GM12878 (cell line): ENCODE measurements at regions not wholly inside any gene's neighbourhood (a gene's known extent, or its start where the extent isn't known, plus 50 kb on each side); places are given as distances from the start of the nearest gene placed in this dataset.

Experiments used
- ATAC-seq: fragments of 200-7000 bp; cut with Tn5 transposase; 3 replicates; pipeline ENCODE4 v1.9.1; 2020; ENCODE audit warnings: mild to moderate bottlenecking, moderate library complexity
- BruUV-seq: library from RNA; stranded (reverse); fragments of 400-500 nt; replicated peaks from 2 replicates; lab custom pipeline; 2021; lab: Mats Ljungman, UMichigan
- CTCF ChIA-PET: fragments of 300-600 bp; sonication (Branson Sonifier 250); formaldehyde crosslinking; extraction: SDS; loops from one replicate; lab custom pipeline; 2021; ENCODE audit warnings: inconsistent platforms; lab: Yijun Ruan, JAX
- POLR2A ChIA-PET: fragments of 350-600 bp; formaldehyde crosslinking; extraction: SDS; loops from one replicate; lab custom pipeline; 2021; ENCODE audit warnings: inconsistent platforms; lab: Charles Lee
- RAD21 ChIA-PET: fragments of 300-600 bp; sonication (Branson Sonifier 250); formaldehyde crosslinking; loops from one replicate; lab custom pipeline; 2023; ENCODE audit warnings: antibody characterized with exemption; ENCODE audit not compliant: unreplicated experiment; lab: Charles Lee
- SMC1A ChIA-PET: fragments of 300-600 bp; sonication (Branson Sonifier 250); formaldehyde crosslinking; loops from one replicate; lab custom pipeline; 2023; ENCODE audit not compliant: unreplicated experiment, uncharacterized antibody; lab: Charles Lee
- DNase-seq: peaks from one replicate; pipeline ENCODE4 v3.0.0-alpha.2; 2011; ENCODE audit warnings: low read depth, low spot score
- FAIRE-seq: peaks from 3 replicates; lab custom pipeline; 2011; peaks lifted over from hg19 to GRCh38; lab: Jason Lieb, UNC
- H2AFZ ChIP-seq: 2 replicates; pipeline ENCODE4 v1.6.0; 2011; ENCODE audit warnings: low read depth, low read length, control low read depth; ENCODE audit not compliant: control insufficient read depth
- H3K27ac ChIP-seq: 2 replicates; pipeline ENCODE4 v1.5.1; 2011; ENCODE audit warnings: control low read depth; ENCODE audit not compliant: control insufficient read depth, insufficient read depth
- H3K27me3 ChIP-seq, 2 experiments: replicated peaks in 1 of 2; 2 replicates each; pipeline versions ENCODE4 v1.6.0 to v1.6.1; 2011; ENCODE audit warnings: low read length in 1 of 2; ENCODE audit not compliant: control insufficient read depth in 2 of 2, insufficient read depth in 2 of 2
- H3K36me3 ChIP-seq, 2 experiments: 2 replicates each; pipeline ENCODE4 v1.5.1; 2011; ENCODE audit warnings: low read length in 1 of 2; ENCODE audit not compliant: control insufficient read depth in 2 of 2, insufficient read depth in 2 of 2
- H3K4me1 ChIP-seq: 2 replicates; pipeline ENCODE4 v1.6.1; 2011; ENCODE audit warnings: mild to moderate bottlenecking, low read length, moderate library complexity, mixed read lengths; ENCODE audit not compliant: control insufficient read depth, insufficient read depth
- H3K4me2 ChIP-seq: 2 replicates; pipeline ENCODE4 v1.6.0; 2011; ENCODE audit warnings: control low read depth; ENCODE audit not compliant: control insufficient read depth, insufficient read depth
- H3K4me3 ChIP-seq: fragments of 200-600 bp; sonication (generic); 2 replicates; pipeline ENCODE4 v1.5.1; 2016
- H3K79me2 ChIP-seq: 2 replicates; pipeline ENCODE4 v1.6.0; 2011; ENCODE audit warnings: low read length; ENCODE audit not compliant: control insufficient read depth, insufficient read depth
- H3K9ac ChIP-seq: 2 replicates; pipeline ENCODE4 v1.8.0; 2011; ENCODE audit warnings: low read length, control low read depth, mixed read lengths; ENCODE audit not compliant: control insufficient read depth, insufficient read depth
- H3K9me3 ChIP-seq: replicated peaks from 3 replicates; pipeline ENCODE4 v1.5.1; 2011; ENCODE audit warnings: mild to moderate bottlenecking, low read length; ENCODE audit not compliant: control insufficient read depth, insufficient read depth
- H4K20me1 ChIP-seq: 2 replicates; pipeline ENCODE4 v1.6.0; 2011; ENCODE audit not compliant: control insufficient read depth, insufficient read depth
- BACH1 ChIP-seq: fragments of 450-650 bp; IDR thresholded peaks from 2 replicates; pipeline ENCODE4 v1.6.1; 2017; ENCODE audit warnings: mild to moderate bottlenecking, borderline replicate concordance
- DPF2 ChIP-seq: fragments of 450-650 bp; IDR thresholded peaks from 2 replicates; pipeline ENCODE4 v1.6.1; 2017; ENCODE audit warnings: mild to moderate bottlenecking
- GATAD2B ChIP-seq: fragments of 450-650 bp; conservative IDR thresholded peaks from 2 replicates; pipeline ENCODE4 v1.6.1; 2017; ENCODE audit warnings: low read depth, mild to moderate bottlenecking, moderate library complexity
- MEF2B ChIP-seq: fragments of 450-650 bp; IDR thresholded peaks from 2 replicates; pipeline ENCODE4 v1.6.1; 2018; ENCODE audit warnings: mild to moderate bottlenecking, moderate library complexity; ENCODE audit not compliant: partially characterized antibody, poor library complexity, severe bottlenecking
- NR2C1 ChIP-seq: fragments of 450-650 bp; IDR thresholded peaks from 2 replicates; pipeline ENCODE4 v1.6.1; 2017; ENCODE audit warnings: antibody characterized with exemption, mild to moderate bottlenecking, moderate library complexity
- PAX5 ChIP-seq: IDR thresholded peaks from 2 replicates; pipeline ENCODE4 v1.6.1; 2011; ENCODE audit warnings: low read depth, low read length, borderline replicate concordance
- POLR2A ChIP-seq: IDR thresholded peaks from 2 replicates; pipeline ENCODE4 v1.6.1; 2011; ENCODE audit warnings: low read depth, mild to moderate bottlenecking, low read length
- POLR2AphosphoS2 ChIP-seq: IDR thresholded peaks from 2 replicates; pipeline ENCODE4 v1.6.1; 2011; ENCODE audit warnings: low read depth, mild to moderate bottlenecking, low read length, improper control_type of control experiment, moderate library complexity
- STAT3 ChIP-seq: IDR thresholded peaks from 2 replicates; pipeline ENCODE4 v1.6.1; 2011; ENCODE audit warnings: low read depth, low read length, improper control_type of control experiment
- SUPT20H ChIP-seq: IDR thresholded peaks from 2 replicates; pipeline ENCODE4 v1.6.1; 2011; ENCODE audit warnings: low read depth, mild to moderate bottlenecking, low read length, moderate library complexity, borderline replicate concordance; ENCODE audit not compliant: control insufficient read depth
- TBL1XR1 ChIP-seq: IDR thresholded peaks from 2 replicates; pipeline ENCODE4 v1.6.1; 2012; ENCODE audit warnings: low read depth, low read length, improper control_type of control experiment
- WRNIP1 ChIP-seq: IDR thresholded peaks from 2 replicates; pipeline ENCODE4 v1.6.1; 2011; ENCODE audit warnings: low read depth, low read length, improper control_type of control experiment, borderline replicate concordance
- YY1 ChIP-seq: IDR thresholded peaks from 2 replicates; pipeline ENCODE4 v1.6.1; 2011; ENCODE audit warnings: low read depth, mild to moderate bottlenecking, low read length
- ZNF622 ChIP-seq: fragments of 450-650 bp; IDR thresholded peaks from 2 replicates; pipeline ENCODE4 v1.6.1; 2017; ENCODE audit warnings: mild to moderate bottlenecking, inconsistent platforms
- WGBS: methylation state at CpG from one replicate; pipeline ENCODE4 v1.1.6; 2016; ENCODE audit warnings: low lambda C conversion rate; ENCODE audit not compliant: insufficient replicate concordance, insufficient coverage; ENCODE audit errors: missing lambda C conversion rate; 5-methylcytosine and 5-hydroxymethylcytosine counted together
- in situ Hi-C: fragments of 300-500 bp; cut with MboI; formaldehyde crosslinking; loops from 9 replicates; pipeline ENCODE4 v1.14.3; 2018; ENCODE audit warnings: mixed read lengths
- intact Hi-C: fragments of 100-400 bp; cut with micrococcal nuclease; formaldehyde crosslinking; loops from one replicate; pipeline ENCODE4 v1.14.2; 2022; ENCODE audit not compliant: unreplicated experiment
- TF ChIP-seq, protein P1 (sequence below): IDR thresholded peaks from 2 replicates; pipeline ENCODE4 v1.6.1; 2012; ENCODE audit warnings: mild to moderate bottlenecking, low read depth, low read length
- TF ChIP-seq, protein P2 (sequence below): fragments of 450-650 bp; IDR thresholded peaks from 2 replicates; pipeline ENCODE4 v1.6.1; 2017; ENCODE audit warnings: low read depth, mild to moderate bottlenecking, moderate library complexity
- TF ChIP-seq, protein P3 (sequence below): IDR thresholded peaks from 2 replicates; pipeline ENCODE4 v1.6.1; 2011; ENCODE audit warnings: borderline replicate concordance, low read depth, mild to moderate bottlenecking, moderate library complexity, low read length; ENCODE audit not compliant: insufficient read depth, poor library complexity, severe bottlenecking

DNA sequence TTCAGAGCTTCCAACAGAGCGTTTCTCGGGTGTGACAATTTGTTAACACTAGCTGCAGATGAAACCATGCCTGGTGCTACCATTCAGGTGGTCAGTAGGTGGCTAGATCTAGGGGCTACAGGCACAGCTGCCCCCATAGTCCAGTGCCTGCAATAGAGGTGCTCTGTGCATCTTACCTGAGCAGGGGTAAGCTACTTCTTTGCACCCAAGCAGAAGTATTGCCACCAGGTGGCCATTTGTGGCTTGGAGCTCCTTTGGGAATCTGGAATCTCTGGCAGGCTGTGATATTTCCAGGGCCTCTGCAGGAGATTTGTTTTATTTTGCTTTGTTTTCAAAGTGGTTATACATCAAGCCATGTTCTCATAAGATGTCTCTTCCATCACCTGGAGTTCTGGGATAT lies 170.7 kb upstream of the PUDP start (continued):
- no peak for TF ChIP-seq MEF2B
- TF ChIP-seq, protein P1, sequence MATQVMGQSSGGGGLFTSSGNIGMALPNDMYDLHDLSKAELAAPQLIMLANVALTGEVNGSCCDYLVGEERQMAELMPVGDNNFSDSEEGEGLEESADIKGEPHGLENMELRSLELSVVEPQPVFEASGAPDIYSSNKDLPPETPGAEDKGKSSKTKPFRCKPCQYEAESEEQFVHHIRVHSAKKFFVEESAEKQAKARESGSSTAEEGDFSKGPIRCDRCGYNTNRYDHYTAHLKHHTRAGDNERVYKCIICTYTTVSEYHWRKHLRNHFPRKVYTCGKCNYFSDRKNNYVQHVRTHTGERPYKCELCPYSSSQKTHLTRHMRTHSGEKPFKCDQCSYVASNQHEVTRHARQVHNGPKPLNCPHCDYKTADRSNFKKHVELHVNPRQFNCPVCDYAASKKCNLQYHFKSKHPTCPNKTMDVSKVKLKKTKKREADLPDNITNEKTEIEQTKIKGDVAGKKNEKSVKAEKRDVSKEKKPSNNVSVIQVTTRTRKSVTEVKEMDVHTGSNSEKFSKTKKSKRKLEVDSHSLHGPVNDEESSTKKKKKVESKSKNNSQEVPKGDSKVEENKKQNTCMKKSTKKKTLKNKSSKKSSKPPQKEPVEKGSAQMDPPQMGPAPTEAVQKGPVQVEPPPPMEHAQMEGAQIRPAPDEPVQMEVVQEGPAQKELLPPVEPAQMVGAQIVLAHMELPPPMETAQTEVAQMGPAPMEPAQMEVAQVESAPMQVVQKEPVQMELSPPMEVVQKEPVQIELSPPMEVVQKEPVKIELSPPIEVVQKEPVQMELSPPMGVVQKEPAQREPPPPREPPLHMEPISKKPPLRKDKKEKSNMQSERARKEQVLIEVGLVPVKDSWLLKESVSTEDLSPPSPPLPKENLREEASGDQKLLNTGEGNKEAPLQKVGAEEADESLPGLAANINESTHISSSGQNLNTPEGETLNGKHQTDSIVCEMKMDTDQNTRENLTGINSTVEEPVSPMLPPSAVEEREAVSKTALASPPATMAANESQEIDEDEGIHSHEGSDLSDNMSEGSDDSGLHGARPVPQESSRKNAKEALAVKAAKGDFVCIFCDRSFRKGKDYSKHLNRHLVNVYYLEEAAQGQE, result no peak

DNA sequence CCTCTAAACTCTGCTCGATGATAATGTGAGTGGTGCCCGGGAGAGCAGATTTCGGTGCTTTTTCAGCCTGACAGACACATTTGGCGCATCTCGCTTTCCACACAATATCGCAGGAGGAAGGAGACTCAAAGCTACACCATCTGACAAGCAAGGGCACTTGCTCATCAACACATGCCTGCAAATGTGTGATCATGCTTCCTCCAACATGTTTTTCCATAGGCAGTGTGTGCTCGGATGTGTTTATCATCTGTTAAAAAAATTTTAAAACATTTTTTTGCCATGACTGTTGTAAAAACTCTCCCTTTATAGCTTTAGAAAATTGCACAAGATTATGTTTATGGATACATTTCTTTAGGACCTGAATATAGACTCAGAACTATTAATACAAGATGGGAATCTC lies 170.3 kb upstream of the PUDP start:
- BruUV-seq, result no TSS peak
- Histone ChIP-seq H3K27me3 (no peaks in the 10 kb centered on the region), H3K36me3 (no peaks in the 10 kb centered on the region; a peak in 1 of 4 replicates), H3K4me3 (no peak overlapping the region), H3K4me1 (no peaks in the 10 kb centered on the region), H3K4me2 (no peak overlapping the region), H3K9me3 (no peaks in the 10 kb centered on the region), H3K79me2 (no peaks in the 10 kb centered on the region), H3K9ac (no peak overlapping the region), H3K27ac (no peak overlapping the region), H2AFZ (no peak overlapping the region), H4K20me1 (no peaks in the 10 kb centered on the region)
- WGBS, result 89% methylated on average over 7 of the region's 7 CpGs
- CTCF ChIA-PET, result no interaction called here
- FAIRE-seq (no peak), ATAC-seq (no peak), DNase-seq (no peak)
- POLR2A ChIA-PET, result no interaction called here
- intact Hi-C loops, result no loop called here
- in situ Hi-C loops, result no loop called here
- TF ChIP-seq PAX5 (no peak), NR2C1 (no peak), YY1 (no peak), POLR2AphosphoS2 (no peak), GATAD2B (no peak), POLR2A (no peak), ZNF622 (no peak), STAT3 (no peak), SUPT20H (no peak), DPF2 (no peak), BACH1 (no peak), TBL1XR1 (no peak), WRNIP1 (no peak)
- TF ChIP-seq, protein P2, sequence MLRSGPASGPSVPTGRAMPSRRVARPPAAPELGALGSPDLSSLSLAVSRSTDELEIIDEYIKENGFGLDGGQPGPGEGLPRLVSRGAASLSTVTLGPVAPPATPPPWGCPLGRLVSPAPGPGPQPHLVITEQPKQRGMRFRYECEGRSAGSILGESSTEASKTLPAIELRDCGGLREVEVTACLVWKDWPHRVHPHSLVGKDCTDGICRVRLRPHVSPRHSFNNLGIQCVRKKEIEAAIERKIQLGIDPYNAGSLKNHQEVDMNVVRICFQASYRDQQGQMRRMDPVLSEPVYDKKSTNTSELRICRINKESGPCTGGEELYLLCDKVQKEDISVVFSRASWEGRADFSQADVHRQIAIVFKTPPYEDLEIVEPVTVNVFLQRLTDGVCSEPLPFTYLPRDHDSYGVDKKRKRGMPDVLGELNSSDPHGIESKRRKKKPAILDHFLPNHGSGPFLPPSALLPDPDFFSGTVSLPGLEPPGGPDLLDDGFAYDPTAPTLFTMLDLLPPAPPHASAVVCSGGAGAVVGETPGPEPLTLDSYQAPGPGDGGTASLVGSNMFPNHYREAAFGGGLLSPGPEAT, result no peak
- TF ChIP-seq, protein P3, sequence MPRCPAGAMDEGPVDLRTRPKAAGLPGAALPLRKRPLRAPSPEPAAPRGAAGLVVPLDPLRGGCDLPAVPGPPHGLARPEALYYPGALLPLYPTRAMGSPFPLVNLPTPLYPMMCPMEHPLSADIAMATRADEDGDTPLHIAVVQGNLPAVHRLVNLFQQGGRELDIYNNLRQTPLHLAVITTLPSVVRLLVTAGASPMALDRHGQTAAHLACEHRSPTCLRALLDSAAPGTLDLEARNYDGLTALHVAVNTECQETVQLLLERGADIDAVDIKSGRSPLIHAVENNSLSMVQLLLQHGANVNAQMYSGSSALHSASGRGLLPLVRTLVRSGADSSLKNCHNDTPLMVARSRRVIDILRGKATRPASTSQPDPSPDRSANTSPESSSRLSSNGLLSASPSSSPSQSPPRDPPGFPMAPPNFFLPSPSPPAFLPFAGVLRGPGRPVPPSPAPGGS, result no peak
- RAD21 ChIA-PET, result interaction anchor here (0.6 kb wide), 1 partner anchor 64 kb away, joined by 3 read pairs; no protein-coding TSS in a partner anchor
- SMC1A ChIA-PET, result interaction anchor here (0.8 to 1.1 kb wide), 3 partner anchors 12 to 229 kb away, joined by 3 read pairs; no protein-coding TSS in a partner anchor
